PFSK-1 (cell line): ENCODE measurements at regions not wholly inside any gene's neighbourhood (a gene's known extent, or its start where the extent isn't known, plus 50 kb on each side); places are given as distances from the start of the nearest gene placed in this dataset.

Source experiments
- FOXP2 ChIP-seq: optimal IDR thresholded peaks from 2 replicates; pipeline ENCODE3; 2011; ENCODE audit warnings: borderline replicate concordance, control low read depth, inconsistent platforms; ENCODE audit not compliant: insufficient read depth; ENCODE audit errors: extremely low read length, extremely low read depth
- POLR2AphosphoS5 ChIP-seq: IDR thresholded peaks from 2 replicates; pipeline ENCODE4 v1.6.1; 2012; ENCODE audit warnings: low read depth, mild to moderate bottlenecking, control low read depth, low read length, moderate library complexity
- SIN3A ChIP-seq: IDR thresholded peaks from 2 replicates; pipeline ENCODE4 v1.6.1; 2012; ENCODE audit warnings: mild to moderate bottlenecking, low read length, moderate library complexity, borderline replicate concordance; ENCODE audit not compliant: insufficient read depth
- TAF1 ChIP-seq: IDR thresholded peaks from 2 replicates; pipeline ENCODE4 v1.6.1; 2012; ENCODE audit warnings: low read length, control low read depth, borderline replicate concordance; ENCODE audit not compliant: insufficient read depth
- TF ChIP-seq, protein P1 (sequence below), 2 experiments: IDR thresholded peaks; 2 replicates each; pipeline versions ENCODE4 v1.6.1 to v1.8.0; 2011 to 2012; ENCODE audit warnings: low read depth in 2 of 2, low read length in 2 of 2, control low read depth in 1 of 2, inconsistent platforms in 1 of 2, mild to moderate bottlenecking in 1 of 2, moderate library complexity in 1 of 2; ENCODE audit not compliant: insufficient read depth in 1 of 2

- TF ChIP-seq SIN3A = no peak
- TF ChIP-seq FOXP2 = no peak
- no peak for TF ChIP-seq POLR2AphosphoS5
- TF ChIP-seq, protein P1, sequence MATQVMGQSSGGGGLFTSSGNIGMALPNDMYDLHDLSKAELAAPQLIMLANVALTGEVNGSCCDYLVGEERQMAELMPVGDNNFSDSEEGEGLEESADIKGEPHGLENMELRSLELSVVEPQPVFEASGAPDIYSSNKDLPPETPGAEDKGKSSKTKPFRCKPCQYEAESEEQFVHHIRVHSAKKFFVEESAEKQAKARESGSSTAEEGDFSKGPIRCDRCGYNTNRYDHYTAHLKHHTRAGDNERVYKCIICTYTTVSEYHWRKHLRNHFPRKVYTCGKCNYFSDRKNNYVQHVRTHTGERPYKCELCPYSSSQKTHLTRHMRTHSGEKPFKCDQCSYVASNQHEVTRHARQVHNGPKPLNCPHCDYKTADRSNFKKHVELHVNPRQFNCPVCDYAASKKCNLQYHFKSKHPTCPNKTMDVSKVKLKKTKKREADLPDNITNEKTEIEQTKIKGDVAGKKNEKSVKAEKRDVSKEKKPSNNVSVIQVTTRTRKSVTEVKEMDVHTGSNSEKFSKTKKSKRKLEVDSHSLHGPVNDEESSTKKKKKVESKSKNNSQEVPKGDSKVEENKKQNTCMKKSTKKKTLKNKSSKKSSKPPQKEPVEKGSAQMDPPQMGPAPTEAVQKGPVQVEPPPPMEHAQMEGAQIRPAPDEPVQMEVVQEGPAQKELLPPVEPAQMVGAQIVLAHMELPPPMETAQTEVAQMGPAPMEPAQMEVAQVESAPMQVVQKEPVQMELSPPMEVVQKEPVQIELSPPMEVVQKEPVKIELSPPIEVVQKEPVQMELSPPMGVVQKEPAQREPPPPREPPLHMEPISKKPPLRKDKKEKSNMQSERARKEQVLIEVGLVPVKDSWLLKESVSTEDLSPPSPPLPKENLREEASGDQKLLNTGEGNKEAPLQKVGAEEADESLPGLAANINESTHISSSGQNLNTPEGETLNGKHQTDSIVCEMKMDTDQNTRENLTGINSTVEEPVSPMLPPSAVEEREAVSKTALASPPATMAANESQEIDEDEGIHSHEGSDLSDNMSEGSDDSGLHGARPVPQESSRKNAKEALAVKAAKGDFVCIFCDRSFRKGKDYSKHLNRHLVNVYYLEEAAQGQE (IDR thresholded peaks at IDR 0.05; ENCODE audit: insufficient read depth in 1 of 2, low read depth in 2 of 2, low read length in 2 of 2) = no peak
- no peak for TF ChIP-seq TAF1
Observed at GRCh38 chr10:130795819-130796218, 515.7 kb downstream of the TCERG1L start.

DNA sequence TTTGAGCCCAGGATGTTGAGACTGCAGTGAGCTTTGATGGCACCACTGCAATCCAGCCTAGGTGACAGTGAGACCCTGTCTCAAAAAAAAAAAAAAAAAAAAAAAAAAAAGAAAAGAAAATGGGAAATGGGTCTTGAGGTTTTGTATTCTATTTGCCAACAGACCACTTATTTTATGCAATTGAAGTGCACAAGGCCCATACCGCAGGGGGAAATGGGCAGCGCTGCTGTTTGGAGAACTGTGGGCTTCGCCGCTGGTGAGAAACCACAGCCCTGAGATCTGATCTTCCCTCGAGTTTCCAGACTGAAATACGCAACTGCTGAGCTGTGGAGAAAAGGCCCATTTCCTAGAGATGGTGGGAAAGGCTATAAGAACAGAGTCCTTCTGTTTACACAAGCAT, 512.0 kb downstream of the TCERG1L start:
- TF ChIP-seq FOXP2 = no peak
- TF ChIP-seq SIN3A = no peak

DNA sequence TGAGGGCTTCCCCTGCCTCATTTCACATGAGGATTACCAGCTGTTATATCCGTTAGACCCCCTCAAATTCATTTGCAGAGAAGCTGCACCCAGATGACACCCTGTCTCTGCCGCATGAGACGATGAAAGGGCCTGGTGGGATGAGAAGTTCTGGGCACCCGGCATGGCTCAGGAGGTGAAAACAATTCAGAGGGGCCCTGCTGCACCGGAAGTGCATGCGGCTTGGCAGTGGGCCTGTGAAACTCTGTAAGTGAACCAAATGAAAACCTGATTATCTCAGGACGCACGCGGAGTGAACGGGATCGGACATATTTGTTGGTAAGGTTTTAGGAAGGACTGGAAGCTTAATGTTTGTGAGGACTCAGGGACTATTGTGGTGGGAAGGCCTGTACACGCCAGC, 511.2 kb downstream of the TCERG1L start:
- no peak for TF ChIP-seq TAF1
- TF ChIP-seq FOXP2 = no peak
- TF ChIP-seq SIN3A = no peak
- no peak for TF ChIP-seq POLR2AphosphoS5
- TF ChIP-seq, protein P1 (IDR thresholded peaks at IDR 0.05; ENCODE audit: insufficient read depth in 1 of 2, low read depth in 2 of 2, low read length in 2 of 2) = no peak

- TF ChIP-seq, protein P1 (IDR thresholded peaks at IDR 0.05; ENCODE audit: insufficient read depth in 1 of 2, low read depth in 2 of 2, low read length in 2 of 2) = no peak
Observed at GRCh38 chr10:130801276-130801675, 510.2 kb downstream of the TCERG1L start.

DNA sequence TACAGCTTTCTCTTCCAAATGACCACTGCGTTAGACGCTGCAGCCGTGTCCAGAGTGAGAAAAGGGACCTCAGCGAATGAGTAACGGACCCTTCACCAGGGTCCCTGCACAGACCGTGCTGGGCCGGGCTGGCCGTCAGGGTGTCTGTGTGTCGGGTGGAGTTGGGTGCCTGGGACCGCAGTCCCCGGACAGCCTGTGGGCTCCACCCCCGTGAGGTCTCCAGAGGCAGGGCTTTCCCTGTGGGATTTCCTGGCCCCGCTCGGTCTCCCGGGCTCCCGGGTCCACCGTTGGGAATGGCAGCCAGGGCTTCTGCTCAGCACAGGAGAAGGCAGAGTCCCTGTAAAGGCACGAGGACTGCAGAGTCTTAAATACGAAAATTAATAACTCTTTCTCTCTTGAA, 509.7 kb downstream of the TCERG1L start:
- no peak for TF ChIP-seq POLR2AphosphoS5
- no peak for TF ChIP-seq TAF1
- no peak for TF ChIP-seq FOXP2
- TF ChIP-seq, protein P1 (IDR thresholded peaks at IDR 0.05; ENCODE audit: insufficient read depth in 1 of 2, low read depth in 2 of 2, low read length in 2 of 2) = no peak
- TF ChIP-seq SIN3A = no peak
